ENCODE measurements at regions not wholly inside any gene's neighbourhood (a gene's known extent, or its start where the extent isn't known, plus 50 kb on each side); places are given as distances from the start of the nearest gene placed in this dataset.
"Not testable (repeated sequence)": the region's sequence is repeated elsewhere in the genome, so short reads cannot be mapped to it uniquely, and the experiment has no call there.

GRCh38 chr18:22713511-22713910, 219.6 kb upstream of the RBBP8 start:
- no peaks in the 10 kb centered on the region for H3K36me3 ChIP-seq (replicated peaks in 1 of 2; ENCODE audit: insufficient read depth in 1 of 2, low read depth in 2 of 2)
- no peak for ATAC-seq
- no peaks in the 10 kb centered on the region for H3K9me3 ChIP-seq
- no peaks in the 10 kb centered on the region for H3K27me3 ChIP-seq
- no peak overlapping the region for H3K4me3 ChIP-seq
- no peak overlapping the region for H3K27ac ChIP-seq
- peaks cover 23% of the 10 kb centered on the region for H3K4me1 ChIP-seq
- no peak for DNase-seq
- WGBS, 2 donors, result 74 to 77% methylated on average over 1 of the region's 1 CpG
- no peak for TF ChIP-seq POLR2A (IDR thresholded peaks at IDR 0.05)
- TF ChIP-seq CTCF (IDR thresholded peaks at IDR 0.05), result no peak
- intact Hi-C loops (cut with DNase I), result no loop called here

- H3K9me3 ChIP-seq; H3K36me3 ChIP-seq (replicated peaks in 1 of 2; ENCODE audit: insufficient read depth in 1 of 2, low read depth in 2 of 2); H3K4me1 ChIP-seq; H3K27ac ChIP-seq; ATAC-seq; intact Hi-C loops (cut with DNase I); H3K4me3 ChIP-seq; DNase-seq; H3K27me3 ChIP-seq: not testable (repeated sequence)
- 94 to 96% methylated on average over 7 of the region's 7 CpGs for WGBS, 2 donors
Observed at GRCh38 chr18:22717536-22717935, 215.6 kb upstream of the RBBP8 start.

GRCh38 chr18:22723221-22723620, 209.9 kb upstream of the RBBP8 start:
- Histone ChIP-seq H3K4me3 (no peak overlapping the region), H3K9me3 (no peaks in the 10 kb centered on the region), H3K27me3 (no peaks in the 10 kb centered on the region), H3K4me1 (peaks cover 11% of the 10 kb centered on the region), H3K36me3 (replicated peaks in 1 of 2; ENCODE audit: insufficient read depth in 1 of 2, low read depth in 2 of 2) (no peaks in the 10 kb centered on the region), H3K27ac (no peak overlapping the region)
- DNase-seq (no peak), ATAC-seq (no peak)
- intact Hi-C loops (cut with DNase I), result no loop called here
- TF ChIP-seq CTCF (IDR thresholded peaks at IDR 0.05) (no peak), POLR2A (IDR thresholded peaks at IDR 0.05) (no peak)
- WGBS, 2 donors, result 12 to 23% methylated on average over 2 of the region's 2 CpGs

- TF ChIP-seq POLR2A (IDR thresholded peaks at IDR 0.05) (no peak), CTCF (IDR thresholded peaks at IDR 0.05) (no peak)
- peaks cover 16% of the 10 kb centered on the region for H3K4me1 ChIP-seq
- intact Hi-C loops (cut with DNase I), result no loop called here
- 53 to 69% methylated on average over 2 of the region's 2 CpGs for WGBS, 2 donors
- no peak overlapping the region for H3K4me3 ChIP-seq
- no peaks in the 10 kb centered on the region for H3K36me3 ChIP-seq (replicated peaks in 1 of 2; ENCODE audit: insufficient read depth in 1 of 2, low read depth in 2 of 2)
- H3K27me3 ChIP-seq, result no peaks in the 10 kb centered on the region
- ATAC-seq, result no peak
- DNase-seq, result no peak
- no peak overlapping the region for H3K27ac ChIP-seq
- H3K9me3 ChIP-seq, result no peaks in the 10 kb centered on the region
Observed at GRCh38 chr18:22723773-22724172, 209.4 kb upstream of the RBBP8 start.

GRCh38 chr18:22726469-22726868, 206.7 kb upstream of the RBBP8 start:
- DNase-seq (no peak), ATAC-seq (no peak)
- no peak for TF ChIP-seq POLR2A (IDR thresholded peaks at IDR 0.05)
- no peak for TF ChIP-seq CTCF (IDR thresholded peaks at IDR 0.05)
- 69 to 77% methylated on average over 2 of the region's 2 CpGs for WGBS, 2 donors
- intact Hi-C loops (cut with DNase I), result no loop called here
- no peaks in the 10 kb centered on the region for H3K27me3 ChIP-seq
- H3K9me3 ChIP-seq, result no peaks in the 10 kb centered on the region
- H3K36me3 ChIP-seq (replicated peaks in 1 of 2; ENCODE audit: insufficient read depth in 1 of 2, low read depth in 2 of 2), result no peaks in the 10 kb centered on the region
- H3K4me3 ChIP-seq, result no peak overlapping the region
- H3K27ac ChIP-seq, result no peak overlapping the region
- peaks cover 20% of the 10 kb centered on the region for H3K4me1 ChIP-seq

Data from body of pancreas (tissue), 4 donors.